ENCODE measurements at regions not wholly inside any gene's neighbourhood (a gene's known extent, or its start where the extent isn't known, plus 50 kb on each side); places are given as distances from the start of the nearest gene placed in this dataset.

- Histone ChIP-seq H3K27me3 (no peaks in the 10 kb centered on the region), H3K4me1 (no peaks in the 10 kb centered on the region), H3K4me3 (ENCODE audit: low read depth, low read length) (no peak overlapping the region), H3K36me3 (no peaks in the 10 kb centered on the region), H3K9me3 (no peaks in the 10 kb centered on the region)
- TF ChIP-seq, protein P1, sequence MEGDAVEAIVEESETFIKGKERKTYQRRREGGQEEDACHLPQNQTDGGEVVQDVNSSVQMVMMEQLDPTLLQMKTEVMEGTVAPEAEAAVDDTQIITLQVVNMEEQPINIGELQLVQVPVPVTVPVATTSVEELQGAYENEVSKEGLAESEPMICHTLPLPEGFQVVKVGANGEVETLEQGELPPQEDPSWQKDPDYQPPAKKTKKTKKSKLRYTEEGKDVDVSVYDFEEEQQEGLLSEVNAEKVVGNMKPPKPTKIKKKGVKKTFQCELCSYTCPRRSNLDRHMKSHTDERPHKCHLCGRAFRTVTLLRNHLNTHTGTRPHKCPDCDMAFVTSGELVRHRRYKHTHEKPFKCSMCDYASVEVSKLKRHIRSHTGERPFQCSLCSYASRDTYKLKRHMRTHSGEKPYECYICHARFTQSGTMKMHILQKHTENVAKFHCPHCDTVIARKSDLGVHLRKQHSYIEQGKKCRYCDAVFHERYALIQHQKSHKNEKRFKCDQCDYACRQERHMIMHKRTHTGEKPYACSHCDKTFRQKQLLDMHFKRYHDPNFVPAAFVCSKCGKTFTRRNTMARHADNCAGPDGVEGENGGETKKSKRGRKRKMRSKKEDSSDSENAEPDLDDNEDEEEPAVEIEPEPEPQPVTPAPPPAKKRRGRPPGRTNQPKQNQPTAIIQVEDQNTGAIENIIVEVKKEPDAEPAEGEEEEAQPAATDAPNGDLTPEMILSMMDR (IDR thresholded peaks at IDR 0.05; ENCODE audit: low read depth, low read length): no peak
- no peak for DNase-seq
Observed at GRCh38 chr20:60732322-60732721, 519.7 kb upstream of the CDH4 start.

- H3K27me3 ChIP-seq: no peaks in the 10 kb centered on the region
- no peaks in the 10 kb centered on the region for H3K9me3 ChIP-seq
- DNase-seq: no peak
- H3K36me3 ChIP-seq: no peaks in the 10 kb centered on the region
- no peaks in the 10 kb centered on the region for H3K4me1 ChIP-seq
- TF ChIP-seq, protein P1 (IDR thresholded peaks at IDR 0.05; ENCODE audit: low read depth, low read length): no peak
- no peak overlapping the region for H3K4me3 ChIP-seq (ENCODE audit: low read depth, low read length)
Observed at GRCh38 chr20:60748086-60748485, 504.0 kb upstream of the CDH4 start.

DNA sequence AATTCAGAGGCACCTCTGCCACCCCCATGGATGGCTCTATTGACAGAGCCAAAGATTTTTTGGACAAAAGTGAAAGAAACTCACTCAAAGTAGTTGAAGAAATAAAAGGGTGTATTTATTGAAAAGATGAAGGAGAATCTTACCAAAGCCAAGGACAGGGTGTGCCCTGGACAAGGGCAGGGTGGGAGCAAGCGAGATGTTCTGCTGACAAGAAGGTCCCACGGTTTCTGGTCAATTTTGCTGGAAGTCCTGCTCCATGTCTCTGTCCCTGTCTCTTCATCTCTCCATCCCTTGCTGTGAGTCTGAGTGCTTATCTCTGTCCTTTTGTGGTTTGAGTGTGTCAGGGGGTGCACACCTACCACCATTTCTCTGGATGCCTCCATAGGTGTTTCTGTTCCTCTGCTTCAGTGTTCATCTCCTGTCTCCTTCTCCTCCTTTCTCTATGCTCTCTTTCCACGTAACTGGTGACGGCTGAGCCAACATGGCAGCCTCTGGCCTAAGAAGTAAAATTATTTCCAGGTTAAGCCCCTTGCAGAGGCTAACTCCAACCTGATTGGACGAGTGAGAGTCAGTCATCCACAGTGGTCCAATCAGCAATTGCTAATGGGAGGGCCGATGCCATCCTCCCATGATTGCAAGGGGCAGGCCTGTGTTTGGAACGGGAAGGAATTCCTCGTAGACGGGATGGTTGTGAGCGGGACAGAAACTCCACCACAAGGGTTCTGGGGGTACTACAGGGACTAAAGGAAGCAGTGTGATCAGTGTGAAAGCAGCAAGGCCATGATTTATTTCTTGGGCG is 502.1 kb upstream of the CDH4 start:
- no peaks in the 10 kb centered on the region for H3K9me3 ChIP-seq
- no peak overlapping the region for H3K4me3 ChIP-seq (ENCODE audit: low read depth, low read length)
- H3K27me3 ChIP-seq: no peaks in the 10 kb centered on the region
- H3K36me3 ChIP-seq: no peaks in the 10 kb centered on the region
- TF ChIP-seq, protein P1 (IDR thresholded peaks at IDR 0.05; ENCODE audit: low read depth, low read length): no peak
- H3K4me1 ChIP-seq: no peaks in the 10 kb centered on the region
- no peak for DNase-seq

- Histone ChIP-seq H3K36me3 (no peaks in the 10 kb centered on the region), H3K9me3 (no peaks in the 10 kb centered on the region), H3K4me1 (no peaks in the 10 kb centered on the region), H3K27me3 (no peaks in the 10 kb centered on the region), H3K4me3 (ENCODE audit: low read depth, low read length) (no peak overlapping the region)
- TF ChIP-seq, protein P1 (IDR thresholded peaks at IDR 0.05; ENCODE audit: low read depth, low read length): no peak
- DNase-seq: no peak
Observed at GRCh38 chr20:60750909-60751308, 501.2 kb upstream of the CDH4 start.

DNA sequence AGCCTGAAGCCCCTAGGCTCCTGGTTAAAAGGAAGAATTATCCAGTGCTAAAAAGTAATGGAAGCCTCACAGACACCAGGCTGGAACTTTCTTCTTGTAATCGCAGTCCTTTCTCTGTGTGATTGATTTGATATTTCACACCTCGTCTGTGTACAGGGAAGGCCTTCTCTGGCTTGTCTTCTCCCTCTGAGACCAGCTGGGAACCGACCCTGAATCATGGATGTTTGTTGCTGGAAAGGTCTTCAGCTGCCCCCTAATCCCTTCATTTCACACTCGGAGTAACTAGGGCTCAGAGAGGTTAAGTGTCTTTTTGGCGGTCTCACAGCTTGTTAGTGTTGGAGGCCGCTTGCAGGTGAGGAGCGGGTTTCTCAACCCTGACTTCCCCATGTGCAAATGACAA is 500.2 kb upstream of the CDH4 start:
- Histone ChIP-seq H3K9me3 (no peaks in the 10 kb centered on the region), H3K27me3 (no peaks in the 10 kb centered on the region), H3K4me1 (no peaks in the 10 kb centered on the region), H3K4me3 (ENCODE audit: low read depth, low read length) (no peak overlapping the region), H3K36me3 (no peaks in the 10 kb centered on the region)
- no peak for DNase-seq
- TF ChIP-seq, protein P1 (IDR thresholded peaks at IDR 0.05; ENCODE audit: low read depth, low read length): no peak

GRCh38 chr20:60752741-60753420 is 499.2 kb upstream of the CDH4 start:
- no peak overlapping the region for H3K4me3 ChIP-seq (ENCODE audit: low read depth, low read length)
- no peaks in the 10 kb centered on the region for H3K27me3 ChIP-seq
- no peaks in the 10 kb centered on the region for H3K4me1 ChIP-seq
- no peaks in the 10 kb centered on the region for H3K36me3 ChIP-seq
- DNase-seq: no peak
- H3K9me3 ChIP-seq: no peaks in the 10 kb centered on the region
- TF ChIP-seq, protein P1 (IDR thresholded peaks at IDR 0.05; ENCODE audit: low read depth, low read length): no peak
